ENCODE measurements at regions not wholly inside any gene's neighbourhood (a gene's known extent, or its start where the extent isn't known, plus 50 kb on each side); places are given as distances from the start of the nearest gene placed in this dataset.
"Not testable (repeated sequence)": the region's sequence is repeated elsewhere in the genome, so short reads cannot be mapped to it uniquely, and the experiment has no call there.

DNA sequence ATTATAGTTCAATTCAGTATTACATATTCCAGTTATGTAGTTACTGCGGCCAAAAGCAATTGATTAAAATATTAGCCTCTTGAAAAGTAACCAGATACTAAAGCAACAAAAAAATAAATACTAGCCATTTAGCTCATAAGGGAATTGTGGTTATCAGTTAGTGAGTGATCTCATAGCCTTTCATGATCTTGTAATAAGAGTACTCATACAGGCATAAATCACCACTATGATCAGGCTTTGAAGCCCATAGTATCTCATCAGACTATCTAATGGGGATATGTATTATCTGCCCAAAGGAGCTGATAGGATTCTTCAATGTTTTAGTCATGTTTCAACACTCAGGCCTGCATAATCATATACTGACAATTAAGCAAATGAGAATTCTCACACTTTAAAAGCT is 184.1 kb upstream of the CCDC54 start:
- TF ChIP-seq, protein P1, sequence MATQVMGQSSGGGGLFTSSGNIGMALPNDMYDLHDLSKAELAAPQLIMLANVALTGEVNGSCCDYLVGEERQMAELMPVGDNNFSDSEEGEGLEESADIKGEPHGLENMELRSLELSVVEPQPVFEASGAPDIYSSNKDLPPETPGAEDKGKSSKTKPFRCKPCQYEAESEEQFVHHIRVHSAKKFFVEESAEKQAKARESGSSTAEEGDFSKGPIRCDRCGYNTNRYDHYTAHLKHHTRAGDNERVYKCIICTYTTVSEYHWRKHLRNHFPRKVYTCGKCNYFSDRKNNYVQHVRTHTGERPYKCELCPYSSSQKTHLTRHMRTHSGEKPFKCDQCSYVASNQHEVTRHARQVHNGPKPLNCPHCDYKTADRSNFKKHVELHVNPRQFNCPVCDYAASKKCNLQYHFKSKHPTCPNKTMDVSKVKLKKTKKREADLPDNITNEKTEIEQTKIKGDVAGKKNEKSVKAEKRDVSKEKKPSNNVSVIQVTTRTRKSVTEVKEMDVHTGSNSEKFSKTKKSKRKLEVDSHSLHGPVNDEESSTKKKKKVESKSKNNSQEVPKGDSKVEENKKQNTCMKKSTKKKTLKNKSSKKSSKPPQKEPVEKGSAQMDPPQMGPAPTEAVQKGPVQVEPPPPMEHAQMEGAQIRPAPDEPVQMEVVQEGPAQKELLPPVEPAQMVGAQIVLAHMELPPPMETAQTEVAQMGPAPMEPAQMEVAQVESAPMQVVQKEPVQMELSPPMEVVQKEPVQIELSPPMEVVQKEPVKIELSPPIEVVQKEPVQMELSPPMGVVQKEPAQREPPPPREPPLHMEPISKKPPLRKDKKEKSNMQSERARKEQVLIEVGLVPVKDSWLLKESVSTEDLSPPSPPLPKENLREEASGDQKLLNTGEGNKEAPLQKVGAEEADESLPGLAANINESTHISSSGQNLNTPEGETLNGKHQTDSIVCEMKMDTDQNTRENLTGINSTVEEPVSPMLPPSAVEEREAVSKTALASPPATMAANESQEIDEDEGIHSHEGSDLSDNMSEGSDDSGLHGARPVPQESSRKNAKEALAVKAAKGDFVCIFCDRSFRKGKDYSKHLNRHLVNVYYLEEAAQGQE (IDR thresholded peaks at IDR 0.05; ENCODE audit: insufficient replicate concordance, low read depth), result no peak
- TF ChIP-seq SPI1 (IDR thresholded peaks at IDR 0.05; ENCODE audit: borderline replicate concordance, low read depth) (no peak), CTCF (IDR thresholded peaks at IDR 0.05; ENCODE audit: insufficient read depth, low read length) (no peak), GABPA (IDR thresholded peaks at IDR 0.05; ENCODE audit: low read depth) (no peak), POLR2AphosphoS5 (IDR thresholded peaks at IDR 0.05; ENCODE audit: low read depth) (no peak)

GRCh38 chr3:107198581-107199181 is 178.6 kb upstream of the CCDC54 start:
- no peak overlapping the region for H3K4me3 ChIP-seq (replicated peaks; ENCODE audit: insufficient read depth, low read length)
- TF ChIP-seq POLR2AphosphoS5 (IDR thresholded peaks at IDR 0.05; ENCODE audit: low read depth) (no peak), CTCF (IDR thresholded peaks at IDR 0.05; ENCODE audit: insufficient read depth, low read length) (no peak), GABPA (IDR thresholded peaks at IDR 0.05; ENCODE audit: low read depth) (no peak), SPI1 (IDR thresholded peaks at IDR 0.05; ENCODE audit: borderline replicate concordance, low read depth) (no peak)
- TF ChIP-seq, protein P1 (IDR thresholded peaks at IDR 0.05; ENCODE audit: insufficient replicate concordance, low read depth), result no peak
- no peaks in the 10 kb centered on the region for H3K27me3 ChIP-seq (ENCODE audit: insufficient read depth, poor library complexity, severe bottlenecking)
- H3K27ac ChIP-seq (replicated peaks), result no peak overlapping the region
- DNase-seq (ENCODE audit: low read depth in 1 of 2, low spot score in 1 of 2), result no peak

More for the DNA sequence above, 184.1 kb upstream of the CCDC54 start:
- no peak overlapping the region for H3K4me3 ChIP-seq (replicated peaks; ENCODE audit: insufficient read depth, low read length)
- no peak overlapping the region for H3K27ac ChIP-seq (replicated peaks)
- no peaks in the 10 kb centered on the region for H3K27me3 ChIP-seq (ENCODE audit: insufficient read depth, poor library complexity, severe bottlenecking)
- no peak for DNase-seq (ENCODE audit: low read depth in 1 of 2, low spot score in 1 of 2)

GRCh38 chr3:107201146-107201545 is 176.1 kb upstream of the CCDC54 start:
- H3K27ac ChIP-seq (replicated peaks), result no peak overlapping the region
- TF ChIP-seq, protein P1 (IDR thresholded peaks at IDR 0.05; ENCODE audit: insufficient replicate concordance, low read depth), result no peak
- TF ChIP-seq POLR2AphosphoS5 (IDR thresholded peaks at IDR 0.05; ENCODE audit: low read depth) (no peak), SPI1 (IDR thresholded peaks at IDR 0.05; ENCODE audit: borderline replicate concordance, low read depth) (no peak), CTCF (IDR thresholded peaks at IDR 0.05; ENCODE audit: insufficient read depth, low read length) (no peak), GABPA (IDR thresholded peaks at IDR 0.05; ENCODE audit: low read depth) (no peak)
- no peak overlapping the region for H3K4me3 ChIP-seq (replicated peaks; ENCODE audit: insufficient read depth, low read length)
- no peaks in the 10 kb centered on the region for H3K27me3 ChIP-seq (ENCODE audit: insufficient read depth, poor library complexity, severe bottlenecking)
- no peak for DNase-seq (ENCODE audit: low read depth in 1 of 2, low spot score in 1 of 2)

DNA sequence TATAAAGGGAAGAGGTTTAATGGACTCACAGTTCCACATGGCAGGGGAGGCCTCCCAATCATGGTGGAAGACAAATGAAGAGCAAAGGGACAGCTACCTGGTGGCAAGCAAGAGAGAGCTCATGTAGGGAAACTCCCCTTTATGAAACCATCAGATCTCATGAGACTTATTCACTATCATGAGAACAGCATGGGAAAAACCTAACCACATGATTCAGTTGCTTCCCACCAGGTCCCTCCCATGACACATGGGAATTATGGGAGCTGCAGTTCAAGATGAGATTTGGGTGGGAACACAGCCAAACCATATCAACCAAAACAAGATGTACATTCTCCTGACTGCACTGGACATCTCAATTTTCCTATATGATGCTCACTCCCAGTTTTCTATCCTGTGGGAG is 174.4 kb upstream of the CCDC54 start:
- DNase-seq (ENCODE audit: low read depth in 1 of 2, low spot score in 1 of 2); H3K4me3 ChIP-seq (replicated peaks; ENCODE audit: insufficient read depth, low read length): not testable (repeated sequence)

More for the DNA sequence above, 174.4 kb upstream of the CCDC54 start:
- H3K27me3 ChIP-seq (ENCODE audit: insufficient read depth, poor library complexity, severe bottlenecking); H3K27ac ChIP-seq (replicated peaks): not testable (repeated sequence)

Measured in HL-60 (cell line).